Stimulated activated CD4-positive, alpha-beta T cell treated with anti-CD3 and anti-CD28 coated beads, Interleukin-12 subunit alpha, Interleukin-12 subunit beta, amount 100 ng/mL, for 24 hours (primary cell): ENCODE measurements at regions not wholly inside any gene's neighbourhood (a gene's known extent, or its start where the extent isn't known, plus 50 kb on each side); places are given as distances from the start of the nearest gene placed in this dataset.
"Not testable (repeated sequence)": the region's sequence is repeated elsewhere in the genome, so short reads cannot be mapped to it uniquely, and the experiment has no call there.

Experiments used
- DNase-seq, 2 experiments: peaks; one replicate each; pipeline ENCODE4 v3.0.0-alpha.2; 2020; ENCODE audit warnings: low read depth in 2 of 2

GRCh38 chr4:111398906-111399330, 746.3 kb upstream of the FAM241A start:
- DNase-seq: no peak

- no peak for DNase-seq
These were observed 745.6 kb upstream of the FAM241A start for GRCh38 chr4:111399623-111400022.

GRCh38 chr4:111400741-111401140, 744.5 kb upstream of the FAM241A start:
- no peak for DNase-seq

- no peak for DNase-seq
These were observed 740.6 kb upstream of the FAM241A start for GRCh38 chr4:111404673-111405072.

- no peak for DNase-seq
These were observed 739.3 kb upstream of the FAM241A start for GRCh38 chr4:111405989-111406388.

GRCh38 chr4:111410571-111410970, 734.7 kb upstream of the FAM241A start:
- no peak for DNase-seq

GRCh38 chr4:111417521-111417920, 727.7 kb upstream of the FAM241A start:
- DNase-seq: no peak

GRCh38 chr4:111433441-111433840, 711.8 kb upstream of the FAM241A start:
- no peak for DNase-seq

- DNase-seq: no peak
These were observed 710.7 kb upstream of the FAM241A start for GRCh38 chr4:111434586-111434985.

- no peak for DNase-seq
These were observed 709.1 kb upstream of the FAM241A start for GRCh38 chr4:111435986-111436744.

- no peak for DNase-seq
These were observed 703.6 kb upstream of the FAM241A start for GRCh38 chr4:111441687-111442086.

GRCh38 chr4:111444836-111445235, 700.4 kb upstream of the FAM241A start:
- not testable (repeated sequence) for DNase-seq

GRCh38 chr4:111449657-111450056, 695.6 kb upstream of the FAM241A start:
- no peak for DNase-seq

- no peak for DNase-seq
These were observed 694.4 kb upstream of the FAM241A start for GRCh38 chr4:111450867-111451266.

- DNase-seq: no peak
These were observed 692.0 kb upstream of the FAM241A start for GRCh38 chr4:111453216-111453615.

- no peak for DNase-seq
These were observed 690.3 kb upstream of the FAM241A start for GRCh38 chr4:111454961-111455360.

- no peak for DNase-seq
These were observed 680.8 kb upstream of the FAM241A start for GRCh38 chr4:111464251-111465045.

- DNase-seq: no peak
These were observed 678.2 kb upstream of the FAM241A start for GRCh38 chr4:111466811-111467604.

- no peak for DNase-seq
These were observed 670.3 kb upstream of the FAM241A start for GRCh38 chr4:111475001-111475400.

- no peak for DNase-seq
These were observed 669.6 kb upstream of the FAM241A start for GRCh38 chr4:111475666-111476065.

- no peak for DNase-seq
These were observed 664.7 kb upstream of the FAM241A start for GRCh38 chr4:111480510-111480909.
